ENCODE measurements at regions not wholly inside any gene's neighbourhood (a gene's known extent, or its start where the extent isn't known, plus 50 kb on each side); places are given as distances from the start of the nearest gene placed in this dataset.

GRCh38 chr10:28411648-28412047 is 108.8 kb upstream of the MPP7 start:
- ChIA-PET POLR2A (no interaction called here), CTCF (interaction anchor here (0.5 to 2.5 kb wide), 4 partner anchors 10 to 692 kb away, joined by 3 to 7 read pairs (median 5); no protein-coding TSS in a partner anchor)
- Histone ChIP-seq H3K79me2 (ENCODE audit: control insufficient read depth, insufficient read depth, low read length) (no peaks in the 10 kb centered on the region), H3K9ac (replicated peaks; ENCODE audit: extremely low read depth, insufficient read depth, low read length) (no peak overlapping the region), H3K9me1 (replicated peaks; ENCODE audit: control insufficient read depth, extremely low read depth, insufficient read depth, low read length) (no peaks in the 10 kb centered on the region), H3K4me3 (replicated peaks in 1 of 3; ENCODE audit: insufficient read depth in 1 of 3, low read depth in 1 of 3, low read length in 3 of 3) (no peak overlapping the region), H4K20me1 (replicated peaks; ENCODE audit: control insufficient read depth, extremely low read depth, insufficient read depth, low read length) (no peaks in the 10 kb centered on the region), H3K27ac (ENCODE audit: insufficient read depth, low read depth, low read length) (no peak overlapping the region), H3K4me1 (ENCODE audit: control insufficient read depth, extremely low read depth, insufficient read depth, low read length) (no peaks in the 10 kb centered on the region), H3K27me3 (ENCODE audit: control insufficient read depth in 2 of 2, insufficient read depth in 2 of 2, low read length in 2 of 2) (no peaks in the 10 kb centered on the region), H2AFZ (ENCODE audit: low read depth, low read length) (no peak overlapping the region), H3K4me2 (ENCODE audit: insufficient read depth, low read length) (no peak overlapping the region), H3K36me3 (ENCODE audit: control insufficient read depth in 2 of 2, extremely low read depth in 1 of 2, insufficient read depth in 2 of 2, low read length in 2 of 2) (no peaks in the 10 kb centered on the region), H3K9me3 (replicated peaks; ENCODE audit: control insufficient read depth, insufficient read depth, low read length) (no peaks in the 10 kb centered on the region)
- intact Hi-C loops (cut with micrococcal nuclease): no loop called here
- dilution Hi-C loops (cut with MboI; ENCODE audit: extremely low pct_ligation_motif_present, low sequenced_read_pairs): no loop called here
- BruUV-seq (replicated peaks): no TSS peak
- TF ChIP-seq GATA2 (IDR thresholded peaks at IDR 0.05; ENCODE audit: insufficient read depth, insufficient read length, low read depth, low read length) (no peak), CTCF (IDR thresholded peaks at IDR 0.05; ENCODE audit: extremely low read depth in 1 of 2, insufficient read depth in 1 of 2, low read depth in 1 of 2, low read length in 2 of 2) (no peak), MYC (IDR thresholded peaks at IDR 0.05; ENCODE audit: low read depth, low read length) (no peak), MAX (IDR thresholded peaks at IDR 0.05; ENCODE audit: insufficient read depth, insufficient read length) (no peak), JUN (IDR thresholded peaks at IDR 0.05; ENCODE audit: borderline replicate concordance, insufficient read depth, insufficient read length, low read depth) (no peak), POLR2AphosphoS5 (IDR thresholded peaks at IDR 0.05; ENCODE audit: insufficient read depth, low read depth, low read length) (no peak), EZH2 (IDR thresholded peaks at IDR 0.05; ENCODE audit: borderline replicate concordance, low read depth, low read length, severe bottlenecking) (no peak), POLR2A (IDR thresholded peaks at IDR 0.05; ENCODE audit: low read depth, low read length) (no peak), FOS (IDR thresholded peaks at IDR 0.05; ENCODE audit: borderline replicate concordance, insufficient read depth, low read length) (no peak)
- FAIRE-seq (no peak), DNase-seq (ENCODE audit: low read depth, low spot score) (no peak)
